GM12872 (cell line): ENCODE measurements at regions not wholly inside any gene's neighbourhood (a gene's known extent, or its start where the extent isn't known, plus 50 kb on each side); places are given as distances from the start of the nearest gene placed in this dataset.

Source experiments
- CTCF ChIP-seq: IDR thresholded peaks from 3 replicates; pipeline ENCODE4 v1.5.1; 2011; ENCODE audit warnings: low read depth, mild to moderate bottlenecking, low read length, moderate library complexity; ENCODE audit not compliant: insufficient read depth

GRCh38 chr3:163541629-163542028 is 1536.7 kb downstream of the SI start:
- no peak for TF ChIP-seq CTCF

GRCh38 chr3:163538387-163538786 is 1539.9 kb downstream of the SI start:
- TF ChIP-seq CTCF: no peak

GRCh38 chr3:163533381-163533780 is 1544.9 kb downstream of the SI start:
- TF ChIP-seq CTCF: no peak

- TF ChIP-seq CTCF: no peak
These were observed 1554.9 kb downstream of the SI start for GRCh38 chr3:163523375-163523774.

GRCh38 chr3:163521261-163521660 is 1557.0 kb downstream of the SI start:
- no peak for TF ChIP-seq CTCF

- no peak for TF ChIP-seq CTCF
These were observed 1560.2 kb downstream of the SI start for GRCh38 chr3:163518065-163518464.

- no peak for TF ChIP-seq CTCF
These were observed 1565.1 kb downstream of the SI start for GRCh38 chr3:163513149-163513657.

GRCh38 chr3:163508206-163508605 is 1570.1 kb downstream of the SI start:
- no peak for TF ChIP-seq CTCF
